ENCODE measurements at regions not wholly inside any gene's neighbourhood (a gene's known extent, or its start where the extent isn't known, plus 50 kb on each side); places are given as distances from the start of the nearest gene placed in this dataset.

GRCh38 chr5:30505014-30505886, 688.2 kb upstream of the CDH6 start:
- peak; percentile 44 for DNase-seq (ENCODE audit: low spot score)
- H3K36me3 ChIP-seq = no peaks in the 10 kb centered on the region
- no peaks in the 10 kb centered on the region for H3K27me3 ChIP-seq
- H3K79me2 ChIP-seq (ENCODE audit: low read depth) = no peaks in the 10 kb centered on the region
- H3K4me2 ChIP-seq = peak overlapping the region; percentile 24
- H3K4me3 ChIP-seq = no peak overlapping the region
- Mint-ChIP-seq H3K9me3 (peaks cover 3% of the 10 kb centered on the region), H3K4me3 (peak overlapping the region; percentile 43), H3K4me1 (peaks cover 30% of the 10 kb centered on the region), H3K27me3 (ENCODE audit: insufficient read depth, low read depth) (peaks cover 6% of the 10 kb centered on the region), H3K36me3 (no peaks in the 10 kb centered on the region), H3K27ac (peak overlapping the region; percentile 43)
- no peak for TF ChIP-seq EZH2 (IDR thresholded peaks at IDR 0.05)
- no peak for TF ChIP-seq CTCF (IDR thresholded peaks at IDR 0.05)
- no peak for TF ChIP-seq EZH2phosphoT487 (IDR thresholded peaks at IDR 0.05)
- H3K4me1 ChIP-seq = peaks cover 15% of the 10 kb centered on the region
- H3K27ac ChIP-seq = no peak overlapping the region
- no peaks in the 10 kb centered on the region for H4K20me1 ChIP-seq (ENCODE audit: low read depth)
- no peak overlapping the region for H2AFZ ChIP-seq (replicated peaks)
- no peaks in the 10 kb centered on the region for H3F3A ChIP-seq (ENCODE audit: low read depth)
- H3K9me3 ChIP-seq (ENCODE audit: low read depth) = no peaks in the 10 kb centered on the region
- no peak overlapping the region for H3K9ac ChIP-seq

GRCh38 chr5:30502277-30502676, 691.2 kb upstream of the CDH6 start:
- H3K9ac ChIP-seq = no peak overlapping the region
- no peak overlapping the region for H3K4me2 ChIP-seq
- TF ChIP-seq EZH2phosphoT487 (IDR thresholded peaks at IDR 0.05) = no peak
- no peak for TF ChIP-seq CTCF (IDR thresholded peaks at IDR 0.05)
- TF ChIP-seq EZH2 (IDR thresholded peaks at IDR 0.05) = no peak
- Mint-ChIP-seq H3K27me3 (ENCODE audit: insufficient read depth, low read depth) (peaks cover 6% of the 10 kb centered on the region), H3K4me1 (peaks cover 30% of the 10 kb centered on the region), H3K36me3 (no peaks in the 10 kb centered on the region), H3K27ac (no peak overlapping the region), H3K4me3 (no peak overlapping the region), H3K9me3 (peaks cover 14% of the 10 kb centered on the region)
- no peak overlapping the region for H3K4me3 ChIP-seq
- DNase-seq (ENCODE audit: low spot score) = no peak
- no peaks in the 10 kb centered on the region for H3K36me3 ChIP-seq
- H3F3A ChIP-seq (ENCODE audit: low read depth) = no peaks in the 10 kb centered on the region
- no peaks in the 10 kb centered on the region for H3K9me3 ChIP-seq (ENCODE audit: low read depth)
- H4K20me1 ChIP-seq (ENCODE audit: low read depth) = no peaks in the 10 kb centered on the region
- H3K27me3 ChIP-seq = no peaks in the 10 kb centered on the region
- H3K79me2 ChIP-seq (ENCODE audit: low read depth) = no peaks in the 10 kb centered on the region
- no peak overlapping the region for H2AFZ ChIP-seq (replicated peaks)
- H3K4me1 ChIP-seq = peaks cover 15% of the 10 kb centered on the region
- no peak overlapping the region for H3K27ac ChIP-seq

GRCh38 chr5:30501065-30501464, 692.4 kb upstream of the CDH6 start:
- Histone ChIP-seq H3K4me1 (peaks cover 15% of the 10 kb centered on the region), H2AFZ (replicated peaks) (no peak overlapping the region), H4K20me1 (ENCODE audit: low read depth) (no peaks in the 10 kb centered on the region), H3F3A (ENCODE audit: low read depth) (no peaks in the 10 kb centered on the region), H3K27ac (no peak overlapping the region), H3K4me3 (no peak overlapping the region), H3K4me2 (no peak overlapping the region), H3K27me3 (no peaks in the 10 kb centered on the region), H3K36me3 (no peaks in the 10 kb centered on the region), H3K9me3 (ENCODE audit: low read depth) (no peaks in the 10 kb centered on the region), H3K79me2 (ENCODE audit: low read depth) (no peaks in the 10 kb centered on the region), H3K9ac (no peak overlapping the region)
- DNase-seq (ENCODE audit: low spot score) = no peak
- Mint-ChIP-seq H3K9me3 (peaks cover 14% of the 10 kb centered on the region), H3K4me1 (peaks cover 28% of the 10 kb centered on the region), H3K27ac (no peak overlapping the region), H3K27me3 (ENCODE audit: insufficient read depth, low read depth) (peaks cover 4% of the 10 kb centered on the region), H3K4me3 (no peak overlapping the region), H3K36me3 (no peaks in the 10 kb centered on the region)
- TF ChIP-seq EZH2 (IDR thresholded peaks at IDR 0.05) (no peak), CTCF (IDR thresholded peaks at IDR 0.05) (no peak), EZH2phosphoT487 (IDR thresholded peaks at IDR 0.05) (no peak)
